ENCODE measurements at regions not wholly inside any gene's neighbourhood (a gene's known extent, or its start where the extent isn't known, plus 50 kb on each side); places are given as distances from the start of the nearest gene placed in this dataset.

- TF ChIP-seq CTCF (conservative IDR thresholded peaks at IDR 0.05; ENCODE audit: low read depth in 2 of 2), result peak; percentile 78 to 81
- no peak for TF ChIP-seq STAT1 (IDR thresholded peaks at IDR 0.05; ENCODE audit: unreplicated experiment)
- Histone ChIP-seq H3K9me2 (ENCODE audit: insufficient read depth) (no peaks in the 10 kb centered on the region), H4K20me1 (replicated peaks; ENCODE audit: insufficient read depth) (no peaks in the 10 kb centered on the region), H3K27ac (ENCODE audit: low read depth) (no peak overlapping the region), H3K4me3 (no peak overlapping the region), H3K27me3 (ENCODE audit: insufficient read depth) (no peaks in the 10 kb centered on the region), H3F3A (replicated peaks; ENCODE audit: low read depth) (no peaks in the 10 kb centered on the region), H2AFZ (peak overlapping the region; percentile 44; the same call in 1 of the 2 replicates), H3K4me1 (ENCODE audit: insufficient read depth) (no peaks in the 10 kb centered on the region), H3K36me3 (ENCODE audit: insufficient read depth) (no peaks in the 10 kb centered on the region), H3K4me2 (no peak overlapping the region), H3K79me2 (replicated peaks; ENCODE audit: insufficient read depth) (no peaks in the 10 kb centered on the region)
- H3K36me3 Mint-ChIP-seq (ENCODE audit: low read depth), result peaks cover 10% of the 10 kb centered on the region; the same call in 2 of the 3 replicates
- H3K27me3 Mint-ChIP-seq (ENCODE audit: insufficient read depth, low read depth, poor library complexity), result no peaks in the 10 kb centered on the region
- no peak overlapping the region for H3K4me3 Mint-ChIP-seq
- H3K9me3 Mint-ChIP-seq, result peaks cover 15% of the 10 kb centered on the region; the same call in 2 of the 3 replicates
- DNase-seq (ENCODE audit: low spot score) (peak; percentile 57), ATAC-seq (peak; percentile 32; the same call in 1 of the 3 replicates)
- H3K27ac Mint-ChIP-seq, result no peak overlapping the region
- H3K4me1 Mint-ChIP-seq, result no peaks in the 10 kb centered on the region
Measured at GRCh38 chr6:148608199-148608951, 138.5 kb upstream of the UST start.

- Histone ChIP-seq H3K4me3 (no peak overlapping the region), H3K27ac (ENCODE audit: low read depth) (no peak overlapping the region), H3K4me2 (no peak overlapping the region), H3K36me3 (ENCODE audit: insufficient read depth) (no peaks in the 10 kb centered on the region), H2AFZ (peak overlapping the region; percentile 53; the same call in 1 of the 2 replicates), H3K27me3 (ENCODE audit: insufficient read depth) (no peaks in the 10 kb centered on the region), H3F3A (replicated peaks; ENCODE audit: low read depth) (no peaks in the 10 kb centered on the region), H4K20me1 (replicated peaks; ENCODE audit: insufficient read depth) (no peaks in the 10 kb centered on the region), H3K79me2 (replicated peaks; ENCODE audit: insufficient read depth) (no peaks in the 10 kb centered on the region), H3K4me1 (ENCODE audit: insufficient read depth) (no peaks in the 10 kb centered on the region), H3K9me2 (ENCODE audit: insufficient read depth) (peaks cover 6% of the 10 kb centered on the region; the same call in 1 of the 2 replicates)
- no peak for ATAC-seq
- no peak for DNase-seq (ENCODE audit: low spot score)
- Mint-ChIP-seq H3K36me3 (ENCODE audit: low read depth) (no peaks in the 10 kb centered on the region), H3K4me1 (peaks cover under 1% of the 10 kb centered on the region; the same call in 1 of the 3 replicates), H3K27me3 (ENCODE audit: insufficient read depth, low read depth, poor library complexity) (no peaks in the 10 kb centered on the region), H3K27ac (no peak overlapping the region), H3K9me3 (no peaks in the 10 kb centered on the region), H3K4me3 (no peak overlapping the region)
- no peak for TF ChIP-seq ETS1 (IDR thresholded peaks at IDR 0.05)
- TF ChIP-seq CREB1 (CRISPR knock-in tag; IDR thresholded peaks at IDR 0.05; ENCODE audit: low read depth), result no peak
- TF ChIP-seq EZH2 (IDR thresholded peaks at IDR 0.05; ENCODE audit: low read depth, unreplicated experiment), result no peak
- no peak for TF ChIP-seq ZNF462 (CRISPR knock-in tag; IDR thresholded peaks at IDR 0.05)
- no peak for TF ChIP-seq EZH2phosphoT487 (IDR thresholded peaks at IDR 0.05; ENCODE audit: unreplicated experiment)
- no peak for TF ChIP-seq CTCF (conservative IDR thresholded peaks at IDR 0.05; ENCODE audit: low read depth in 2 of 2)
Measured at GRCh38 chr6:148611213-148611612, 135.6 kb upstream of the UST start.

Data from GM23338 (cell line).